K562 (cell line): ENCODE measurements at regions not wholly inside any gene's neighbourhood (a gene's known extent, or its start where the extent isn't known, plus 50 kb on each side); places are given as distances from the start of the nearest gene placed in this dataset.

Experiments used
- ATAC-seq: fragments of 200-7000 bp; cut with Tn5 transposase; 3 replicates; pipeline ENCODE4 v1.9.1; 2020; ENCODE audit warnings: moderate library complexity
- BruUV-seq: library from RNA; stranded (reverse); fragments of 400-500 nt; replicated peaks from 2 replicates; lab custom pipeline; 2021; lab: Mats Ljungman, UMichigan
- CTCF ChIA-PET: fragments of 300-600 bp; formaldehyde crosslinking; extraction: SDS; loops from one replicate; lab custom pipeline; 2021; ENCODE audit warnings: low intra/inter-chr PET ratio; lab: Yijun Ruan, JAX
- POLR2A ChIA-PET: fragments of 300-600, 350-650 bp; sonication (Branson Sonifier 250); formaldehyde crosslinking; extraction: SDS; loops from one replicate; lab custom pipeline; 2021; ENCODE audit warnings: antibody characterized with exemption, inconsistent platforms; lab: Yijun Ruan, JAX
- DNase-seq, 4 experiments: peaks; one replicate each; pipeline versions ENCODE4 v3.0.0 to v3.0.0-alpha.2; 2011 to 2018; ENCODE audit warnings: low spot score in 3 of 4, mixed read lengths in 3 of 4; ENCODE audit errors: extremely low read depth in 1 of 4
- FAIRE-seq: peaks from 2 replicates; lab custom pipeline; 2011; peaks lifted over from hg19 to GRCh38; lab: Jason Lieb, UNC
- H2AFZ ChIP-seq: 2 replicates; pipeline ENCODE4 v1.6.0; 2011; ENCODE audit warnings: low read depth, low read length, control low read depth, inconsistent platforms
- H3K27ac ChIP-seq: fragments of 200-600 bp; 3 replicates; pipeline ENCODE4 v1.8.0; 2011; ENCODE audit warnings: low read depth, mild to moderate bottlenecking, control low read depth, inconsistent platforms, low read length, moderate library complexity, mixed read lengths; ENCODE audit errors: extremely low read depth
- H3K27me3 ChIP-seq, 2 experiments: fragments of 300-600 bp in 1 of 2; 2 replicates in 1 of 2; 3 replicates in 1 of 2; pipeline versions ENCODE4 v1.6.0 to v1.8.0; 2011; ENCODE audit warnings: inconsistent platforms in 2 of 2, low read length in 2 of 2, mild to moderate bottlenecking in 1 of 2, mixed read lengths in 1 of 2, moderate library complexity in 1 of 2; ENCODE audit not compliant: control insufficient read depth in 2 of 2, insufficient read depth in 2 of 2
- H3K36me3 ChIP-seq: fragments of 300-600 bp; 3 replicates; pipeline ENCODE4 v1.8.0; 2011; ENCODE audit warnings: mild to moderate bottlenecking, low read length, inconsistent platforms; ENCODE audit not compliant: control insufficient read depth, insufficient read depth
- H3K4me1 ChIP-seq, 2 experiments: fragments of 200-600 bp in 1 of 2; replicated peaks in 1 of 2; 2 replicates in 1 of 2; 3 replicates in 1 of 2; pipeline versions ENCODE4 v1.5.1 to v1.8.0; 2011; ENCODE audit warnings: inconsistent platforms in 2 of 2, low read length in 2 of 2, mild to moderate bottlenecking in 1 of 2, mixed read lengths in 1 of 2, moderate library complexity in 1 of 2; ENCODE audit not compliant: control insufficient read depth in 2 of 2, insufficient read depth in 2 of 2
- H3K4me2 ChIP-seq: 2 replicates; pipeline ENCODE4 v1.6.1; 2011; ENCODE audit warnings: low read length, control low read depth, inconsistent platforms, mixed read lengths; ENCODE audit not compliant: insufficient read depth
- H3K4me3 ChIP-seq: fragments of 200-600 bp; sonication (generic), shearing (Covaris generic); 2 replicates; pipeline ENCODE4 v1.5.1; 2016; ENCODE audit warnings: control low read depth, inconsistent platforms
- H3K79me2 ChIP-seq: fragments of 200-600 bp; 3 replicates; pipeline ENCODE4 v1.8.0; 2011; ENCODE audit warnings: low read length, inconsistent platforms; ENCODE audit not compliant: control insufficient read depth, insufficient read depth
- H3K9ac ChIP-seq, 2 experiments: 2 replicates each; pipeline versions ENCODE4 v1.6.0 to v1.6.1; 2011; ENCODE audit warnings: low read depth in 2 of 2, low read length in 2 of 2, control low read depth in 1 of 2, inconsistent platforms in 1 of 2, mild to moderate bottlenecking in 1 of 2, mixed read lengths in 1 of 2; ENCODE audit not compliant: insufficient read depth in 1 of 2
- H3K9me1 ChIP-seq: one replicate; pipeline ENCODE4 v1.6.0; 2011; ENCODE audit warnings: inconsistent platforms, mild to moderate bottlenecking, low read length, moderate library complexity; ENCODE audit not compliant: control insufficient read depth, insufficient read depth
- H3K9me3 ChIP-seq: replicated peaks from 2 replicates; pipeline ENCODE4 v1.5.1; 2011; ENCODE audit warnings: low read depth, low read length, inconsistent platforms; ENCODE audit not compliant: control insufficient read depth, insufficient read depth
- H4K20me1 ChIP-seq: replicated peaks from 2 replicates; pipeline ENCODE4 v1.6.1; 2011; ENCODE audit warnings: low read length, inconsistent platforms, mixed read lengths; ENCODE audit not compliant: control insufficient read depth, insufficient read depth
- BRCA1 ChIP-seq, 2 experiments: fragments of 450-650 bp in 1 of 2; sonication (generic) in 1 of 2; formaldehyde crosslinking in 1 of 2; IDR thresholded peaks; 2 replicates each; pipeline versions ENCODE4 v1.5.0 to v1.6.1; 2017 to 2020; ENCODE audit warnings: mild to moderate bottlenecking in 1 of 2, missing genetic modification reagents in 1 of 2
- DACH1 ChIP-seq: fragments of 450-650 bp; IDR thresholded peaks from 2 replicates; pipeline ENCODE4 v1.6.1; 2018; ENCODE audit not compliant: partially characterized antibody
- POLR2H ChIP-seq: IDR thresholded peaks from 2 replicates; pipeline ENCODE4 v1.6.1; 2016; ENCODE audit warnings: missing genetic modification characterization, low read depth, mild to moderate bottlenecking, control low read depth, missing compliant biosample characterization, moderate library complexity
- SETDB1 ChIP-seq: IDR thresholded peaks from one replicate; pipeline ENCODE4 v1.6.1; 2012; ENCODE audit warnings: low read length, control low read depth, inconsistent platforms
- ZNF766 ChIP-seq: fragments of 200-800 bp; sonication (Bioruptor generic); conservative IDR thresholded peaks from 2 replicates; pipeline ENCODE4 v1.6.1; 2016; ENCODE audit warnings: missing genetic modification characterization, missing compliant biosample characterization
- ZSCAN29 ChIP-seq: fragments of 450-650 bp; IDR thresholded peaks from 2 replicates; pipeline ENCODE4 v1.6.1; 2017
- WGBS: fragments of 100-300 bp; shearing (Covaris generic); methylation state at CpG from one replicate; pipeline ENCODE4 v1.1.6; 2016; ENCODE audit warnings: low coverage, mixed read lengths; ENCODE audit not compliant: insufficient coverage; ENCODE audit errors: missing lambda C conversion rate; 5-methylcytosine and 5-hydroxymethylcytosine counted together
- in situ Hi-C: fragments of 300-500 bp; cut with MboI; formaldehyde crosslinking; loops from 4 replicates; pipeline ENCODE4 v1.15.0; 2018; ENCODE audit warnings: inconsistent platforms, mixed read lengths
- intact Hi-C: fragments of 100-400 bp; cut with micrococcal nuclease; formaldehyde crosslinking; loops from 2 replicates; pipeline ENCODE4 v1.14.2; 2022
- TF ChIP-seq, protein P1 (sequence below): fragments of 250-450 bp; sonication (Bioruptor Pico); IDR thresholded peaks from 2 replicates; pipeline ENCODE4 v1.4.0; 2020; ENCODE audit warnings: mild to moderate bottlenecking
- TF ChIP-seq, protein P2 (sequence below): sonication (generic); formaldehyde crosslinking; IDR thresholded peaks from 2 replicates; pipeline ENCODE4 v1.8.1; 2023; ENCODE audit warnings: mild to moderate bottlenecking, missing genetic modification reagents
- TF ChIP-seq, protein P3 (sequence below): fragments of 250-450 bp; sonication (Bioruptor Pico); IDR thresholded peaks from 2 replicates; pipeline ENCODE4 v1.4.0; 2020; ENCODE audit warnings: mild to moderate bottlenecking, moderate library complexity, borderline replicate concordance

DNA sequence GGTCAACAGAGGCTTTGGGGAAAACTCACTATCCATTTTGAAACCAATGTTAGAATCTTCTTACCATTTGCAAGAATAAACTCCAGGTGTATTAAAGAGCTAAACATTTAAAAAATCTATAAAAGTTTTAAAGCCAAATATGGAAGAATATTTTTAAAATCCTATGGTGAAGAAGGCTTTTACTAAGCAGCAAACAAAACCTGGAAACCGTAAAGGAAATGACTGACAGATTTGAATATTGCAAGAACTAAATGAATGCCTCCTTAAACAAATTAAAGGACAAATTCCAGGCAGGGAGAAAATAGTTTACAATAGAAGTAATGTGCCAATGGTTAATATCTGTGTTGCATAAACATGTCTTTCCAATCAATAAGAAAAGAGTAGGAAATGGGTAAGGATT, 68.1 kb downstream of the KLF15 start:
- no peak overlapping the region for H3K4me2 ChIP-seq
- in situ Hi-C loops, result no loop called here
- no peaks in the 10 kb centered on the region for H3K79me2 ChIP-seq
- H2AFZ ChIP-seq, result no peak overlapping the region
- H3K9me3 ChIP-seq, result no peaks in the 10 kb centered on the region
- no peaks in the 10 kb centered on the region for H4K20me1 ChIP-seq
- H3K27ac ChIP-seq, result no peak overlapping the region
- no peaks in the 10 kb centered on the region for H3K36me3 ChIP-seq
- no TSS peak for BruUV-seq
- peaks cover 2% of the 10 kb centered on the region for H3K9me1 ChIP-seq
- peaks cover 0 to 11% of the 10 kb centered on the region in 2 experiments; a peak in 2 of 5 replicates for H3K4me1 ChIP-seq
- CTCF ChIA-PET, result no interaction called here
- no peak overlapping the region for H3K4me3 ChIP-seq
- DNase-seq (no peak), FAIRE-seq (no peak), ATAC-seq (no peak)
- WGBS, result 0% methylated on average over 1 of the region's 1 CpG
- H3K9ac ChIP-seq, result no peak overlapping the region
- intact Hi-C loops, result no loop called here
- H3K27me3 ChIP-seq, result peaks cover 2 to 45% of the 10 kb centered on the region in 2 experiments; a peak in 3 of 5 replicates
- POLR2A ChIA-PET, result no interaction called here
- TF ChIP-seq ZNF766 (CRISPR knock-in tag) (no peak), BRCA1 (IDR thresholded peaks at IDR 0.05) (no peak), BRCA1 (CRISPR knock-in tag; IDR thresholded peaks at IDR 0.05) (no peak), ZSCAN29 (no peak), SETDB1 (no peak), POLR2H (tag) (no peak), DACH1 (no peak)
- TF ChIP-seq, protein P1, sequence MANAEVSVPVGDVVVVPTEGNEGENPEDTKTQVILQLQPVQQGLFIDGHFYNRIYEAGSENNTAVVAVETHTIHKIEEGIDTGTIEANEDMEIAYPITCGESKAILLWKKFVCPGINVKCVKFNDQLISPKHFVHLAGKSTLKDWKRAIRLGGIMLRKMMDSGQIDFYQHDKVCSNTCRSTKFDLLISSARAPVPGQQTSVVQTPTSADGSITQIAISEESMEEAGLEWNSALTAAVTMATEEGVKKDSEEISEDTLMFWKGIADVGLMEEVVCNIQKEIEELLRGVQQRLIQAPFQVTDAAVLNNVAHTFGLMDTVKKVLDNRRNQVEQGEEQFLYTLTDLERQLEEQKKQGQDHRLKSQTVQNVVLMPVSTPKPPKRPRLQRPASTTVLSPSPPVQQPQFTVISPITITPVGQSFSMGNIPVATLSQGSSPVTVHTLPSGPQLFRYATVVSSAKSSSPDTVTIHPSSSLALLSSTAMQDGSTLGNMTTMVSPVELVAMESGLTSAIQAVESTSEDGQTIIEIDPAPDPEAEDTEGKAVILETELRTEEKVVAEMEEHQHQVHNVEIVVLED (CRISPR knock-in tag), result no peak
- TF ChIP-seq, protein P2, sequence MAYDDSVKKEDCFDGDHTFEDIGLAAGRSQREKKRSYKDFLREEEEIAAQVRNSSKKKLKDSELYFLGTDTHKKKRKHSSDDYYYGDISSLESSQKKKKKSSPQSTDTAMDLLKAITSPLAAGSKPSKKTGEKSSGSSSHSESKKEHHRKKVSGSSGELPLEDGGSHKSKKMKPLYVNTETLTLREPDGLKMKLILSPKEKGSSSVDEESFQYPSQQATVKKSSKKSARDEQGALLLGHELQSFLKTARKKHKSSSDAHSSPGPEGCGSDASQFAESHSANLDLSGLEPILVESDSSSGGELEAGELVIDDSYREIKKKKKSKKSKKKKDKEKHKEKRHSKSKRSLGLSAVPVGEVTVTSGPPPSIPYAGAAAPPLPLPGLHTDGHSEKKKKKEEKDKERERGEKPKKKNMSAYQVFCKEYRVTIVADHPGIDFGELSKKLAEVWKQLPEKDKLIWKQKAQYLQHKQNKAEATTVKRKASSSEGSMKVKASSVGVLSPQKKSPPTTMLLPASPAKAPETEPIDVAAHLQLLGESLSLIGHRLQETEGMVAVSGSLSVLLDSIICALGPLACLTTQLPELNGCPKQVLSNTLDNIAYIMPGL (CRISPR knock-in tag), result no peak
- TF ChIP-seq, protein P3, sequence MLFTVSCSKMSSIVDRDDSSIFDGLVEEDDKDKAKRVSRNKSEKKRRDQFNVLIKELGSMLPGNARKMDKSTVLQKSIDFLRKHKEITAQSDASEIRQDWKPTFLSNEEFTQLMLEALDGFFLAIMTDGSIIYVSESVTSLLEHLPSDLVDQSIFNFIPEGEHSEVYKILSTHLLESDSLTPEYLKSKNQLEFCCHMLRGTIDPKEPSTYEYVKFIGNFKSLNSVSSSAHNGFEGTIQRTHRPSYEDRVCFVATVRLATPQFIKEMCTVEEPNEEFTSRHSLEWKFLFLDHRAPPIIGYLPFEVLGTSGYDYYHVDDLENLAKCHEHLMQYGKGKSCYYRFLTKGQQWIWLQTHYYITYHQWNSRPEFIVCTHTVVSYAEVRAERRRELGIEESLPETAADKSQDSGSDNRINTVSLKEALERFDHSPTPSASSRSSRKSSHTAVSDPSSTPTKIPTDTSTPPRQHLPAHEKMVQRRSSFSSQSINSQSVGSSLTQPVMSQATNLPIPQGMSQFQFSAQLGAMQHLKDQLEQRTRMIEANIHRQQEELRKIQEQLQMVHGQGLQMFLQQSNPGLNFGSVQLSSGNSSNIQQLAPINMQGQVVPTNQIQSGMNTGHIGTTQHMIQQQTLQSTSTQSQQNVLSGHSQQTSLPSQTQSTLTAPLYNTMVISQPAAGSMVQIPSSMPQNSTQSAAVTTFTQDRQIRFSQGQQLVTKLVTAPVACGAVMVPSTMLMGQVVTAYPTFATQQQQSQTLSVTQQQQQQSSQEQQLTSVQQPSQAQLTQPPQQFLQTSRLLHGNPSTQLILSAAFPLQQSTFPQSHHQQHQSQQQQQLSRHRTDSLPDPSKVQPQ (CRISPR knock-in tag), result no peak
